ENCODE measurements at regions not wholly inside any gene's neighbourhood (a gene's known extent, or its start where the extent isn't known, plus 50 kb on each side); places are given as distances from the start of the nearest gene placed in this dataset.

DNA sequence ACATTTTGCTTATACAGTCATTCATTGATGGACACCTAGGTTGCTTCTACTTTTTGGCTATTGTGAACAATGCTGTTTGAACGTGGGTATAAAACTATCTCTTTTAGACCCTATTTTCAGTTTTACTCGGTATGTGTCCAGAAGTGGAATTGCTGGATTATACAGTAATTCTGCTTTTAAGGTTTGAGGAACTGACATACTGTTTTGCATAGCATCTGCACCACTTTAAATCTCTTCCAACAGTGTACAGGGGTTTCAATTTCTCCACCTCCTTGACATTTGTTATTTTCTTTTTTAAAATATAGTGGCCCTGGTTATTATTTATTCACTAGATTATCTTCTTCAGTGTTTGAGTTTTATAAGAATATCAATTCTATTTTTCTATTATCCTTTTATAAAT, 116.9 kb downstream of the USP22 start:
- H3K9me3 ChIP-seq (ENCODE audit: low read depth): no peaks in the 10 kb centered on the region
- no peaks in the 10 kb centered on the region for H4K20me1 ChIP-seq (ENCODE audit: insufficient read depth, poor library complexity, severe bottlenecking)
- DNase-seq (ENCODE audit: low spot score): no peak
- H3K4me3 ChIP-seq: no peak overlapping the region
- no peaks in the 10 kb centered on the region for H3K4me1 ChIP-seq (ENCODE audit: insufficient read depth)
- H2AFZ ChIP-seq: no peak overlapping the region
- H3K27ac ChIP-seq: no peak overlapping the region
- WGBS (ENCODE audit: low lambda C conversion rate, missing lambda C conversion rate): 94% methylated on average over 2 of the region's 2 CpGs
- peaks cover 11% of the 10 kb centered on the region for H3K79me2 ChIP-seq
- H3K9me2 ChIP-seq (replicated peaks; ENCODE audit: insufficient read depth): no peaks in the 10 kb centered on the region
- no peaks in the 10 kb centered on the region for H3K27me3 ChIP-seq
- no peak overlapping the region for H3K4me2 ChIP-seq
- H3K36me3 ChIP-seq (replicated peaks; ENCODE audit: insufficient read depth, low read depth): no peaks in the 10 kb centered on the region
- no peak for TF ChIP-seq EZH2 (IDR thresholded peaks at IDR 0.05; ENCODE audit: borderline replicate concordance)
- TF ChIP-seq, protein P1, sequence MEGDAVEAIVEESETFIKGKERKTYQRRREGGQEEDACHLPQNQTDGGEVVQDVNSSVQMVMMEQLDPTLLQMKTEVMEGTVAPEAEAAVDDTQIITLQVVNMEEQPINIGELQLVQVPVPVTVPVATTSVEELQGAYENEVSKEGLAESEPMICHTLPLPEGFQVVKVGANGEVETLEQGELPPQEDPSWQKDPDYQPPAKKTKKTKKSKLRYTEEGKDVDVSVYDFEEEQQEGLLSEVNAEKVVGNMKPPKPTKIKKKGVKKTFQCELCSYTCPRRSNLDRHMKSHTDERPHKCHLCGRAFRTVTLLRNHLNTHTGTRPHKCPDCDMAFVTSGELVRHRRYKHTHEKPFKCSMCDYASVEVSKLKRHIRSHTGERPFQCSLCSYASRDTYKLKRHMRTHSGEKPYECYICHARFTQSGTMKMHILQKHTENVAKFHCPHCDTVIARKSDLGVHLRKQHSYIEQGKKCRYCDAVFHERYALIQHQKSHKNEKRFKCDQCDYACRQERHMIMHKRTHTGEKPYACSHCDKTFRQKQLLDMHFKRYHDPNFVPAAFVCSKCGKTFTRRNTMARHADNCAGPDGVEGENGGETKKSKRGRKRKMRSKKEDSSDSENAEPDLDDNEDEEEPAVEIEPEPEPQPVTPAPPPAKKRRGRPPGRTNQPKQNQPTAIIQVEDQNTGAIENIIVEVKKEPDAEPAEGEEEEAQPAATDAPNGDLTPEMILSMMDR (IDR thresholded peaks at IDR 0.05; ENCODE audit: poor library complexity): no peak
- no peak for TF ChIP-seq EZH2phosphoT487 (IDR thresholded peaks at IDR 0.05; ENCODE audit: low read depth, severe bottlenecking, unreplicated experiment)

DNA sequence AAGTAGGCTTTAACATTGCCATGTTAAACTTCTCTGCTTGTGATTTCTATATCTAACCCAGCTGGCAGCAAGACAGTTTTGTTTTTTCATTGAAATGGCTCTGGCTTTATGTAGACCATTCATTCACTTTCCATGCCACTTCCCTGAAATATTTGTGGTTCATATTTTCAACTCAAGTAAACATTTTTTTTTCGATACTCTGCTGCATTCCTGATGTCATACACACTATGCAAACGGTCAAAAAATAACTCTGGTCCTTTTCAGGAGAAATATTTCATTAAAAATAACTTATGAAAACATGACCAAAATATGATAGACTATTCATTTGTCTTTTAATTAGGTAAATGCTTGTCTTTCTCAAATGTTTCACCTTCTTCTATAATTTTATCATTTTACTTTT, 116.3 kb downstream of the USP22 start:
- H4K20me1 ChIP-seq (ENCODE audit: insufficient read depth, poor library complexity, severe bottlenecking): no peaks in the 10 kb centered on the region
- no peaks in the 10 kb centered on the region for H3K27me3 ChIP-seq
- no peak overlapping the region for H2AFZ ChIP-seq
- TF ChIP-seq, protein P1 (IDR thresholded peaks at IDR 0.05; ENCODE audit: poor library complexity): no peak
- TF ChIP-seq EZH2 (IDR thresholded peaks at IDR 0.05; ENCODE audit: borderline replicate concordance): no peak
- TF ChIP-seq EZH2phosphoT487 (IDR thresholded peaks at IDR 0.05; ENCODE audit: low read depth, severe bottlenecking, unreplicated experiment): no peak
- no peaks in the 10 kb centered on the region for H3K9me2 ChIP-seq (replicated peaks; ENCODE audit: insufficient read depth)
- H3K4me3 ChIP-seq: no peak overlapping the region
- H3K4me2 ChIP-seq: no peak overlapping the region
- no peak for DNase-seq (ENCODE audit: low spot score)
- no peaks in the 10 kb centered on the region for H3K4me1 ChIP-seq (ENCODE audit: insufficient read depth)
- WGBS (ENCODE audit: low lambda C conversion rate, missing lambda C conversion rate): 68% methylated on average over 2 of the region's 2 CpGs
- H3K9me3 ChIP-seq (ENCODE audit: low read depth): no peaks in the 10 kb centered on the region
- H3K27ac ChIP-seq: no peak overlapping the region
- H3K79me2 ChIP-seq: peaks cover 10% of the 10 kb centered on the region
- H3K36me3 ChIP-seq (replicated peaks; ENCODE audit: insufficient read depth, low read depth): no peaks in the 10 kb centered on the region

DNA sequence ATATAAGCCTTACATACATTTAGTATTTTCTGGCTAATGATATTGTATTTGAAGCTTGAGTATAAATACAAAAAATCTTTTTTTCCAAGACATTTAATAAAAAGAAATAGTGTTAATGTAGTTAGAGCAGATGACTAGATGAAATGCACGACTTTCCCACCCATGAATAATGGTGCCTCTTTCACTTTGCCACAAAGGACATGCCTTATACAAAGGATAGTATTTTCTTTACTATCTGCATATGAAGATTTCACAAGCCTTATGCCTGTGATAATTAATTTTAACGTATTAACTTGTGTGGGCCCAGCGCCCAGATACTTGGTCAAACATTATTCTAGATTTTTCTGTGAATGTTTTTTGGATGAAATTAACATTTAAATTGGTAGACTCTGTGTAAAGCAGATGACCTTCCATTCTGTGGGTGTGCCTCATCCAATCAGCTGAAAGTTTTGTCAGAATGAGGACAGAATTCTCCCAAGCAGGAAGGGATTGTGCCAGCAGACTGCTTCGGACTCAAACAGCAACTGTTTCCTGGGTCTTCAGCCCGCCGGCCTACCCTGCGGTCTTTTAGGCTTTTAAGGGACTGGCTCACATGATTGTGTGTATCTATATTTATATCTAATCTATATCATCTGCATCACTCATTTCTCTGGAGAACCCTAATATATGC, 115.4 kb downstream of the USP22 start:
- H3K9me2 ChIP-seq (replicated peaks; ENCODE audit: insufficient read depth): no peaks in the 10 kb centered on the region
- no peak for TF ChIP-seq EZH2phosphoT487 (IDR thresholded peaks at IDR 0.05; ENCODE audit: low read depth, severe bottlenecking, unreplicated experiment)
- TF ChIP-seq, protein P1 (IDR thresholded peaks at IDR 0.05; ENCODE audit: poor library complexity): no peak
- TF ChIP-seq EZH2 (IDR thresholded peaks at IDR 0.05; ENCODE audit: borderline replicate concordance): no peak
- no peak overlapping the region for H3K4me3 ChIP-seq
- H3K27me3 ChIP-seq: no peaks in the 10 kb centered on the region
- no peaks in the 10 kb centered on the region for H3K9me3 ChIP-seq (ENCODE audit: low read depth)
- no peak overlapping the region for H3K4me2 ChIP-seq
- no peak for DNase-seq (ENCODE audit: low spot score)
- WGBS (ENCODE audit: low lambda C conversion rate, missing lambda C conversion rate): 96% methylated on average over 7 of the region's 7 CpGs
- no peak overlapping the region for H3K27ac ChIP-seq
- peaks cover 6% of the 10 kb centered on the region for H3K79me2 ChIP-seq
- no peaks in the 10 kb centered on the region for H3K4me1 ChIP-seq (ENCODE audit: insufficient read depth)
- H3K36me3 ChIP-seq (replicated peaks; ENCODE audit: insufficient read depth, low read depth): no peaks in the 10 kb centered on the region
- H4K20me1 ChIP-seq (ENCODE audit: insufficient read depth, poor library complexity, severe bottlenecking): no peaks in the 10 kb centered on the region
- no peak overlapping the region for H2AFZ ChIP-seq

Measured in hepatocyte (in vitro differentiated cells).